ENCODE measurements at regions not wholly inside any gene's neighbourhood (a gene's known extent, or its start where the extent isn't known, plus 50 kb on each side); places are given as distances from the start of the nearest gene placed in this dataset.

DNA sequence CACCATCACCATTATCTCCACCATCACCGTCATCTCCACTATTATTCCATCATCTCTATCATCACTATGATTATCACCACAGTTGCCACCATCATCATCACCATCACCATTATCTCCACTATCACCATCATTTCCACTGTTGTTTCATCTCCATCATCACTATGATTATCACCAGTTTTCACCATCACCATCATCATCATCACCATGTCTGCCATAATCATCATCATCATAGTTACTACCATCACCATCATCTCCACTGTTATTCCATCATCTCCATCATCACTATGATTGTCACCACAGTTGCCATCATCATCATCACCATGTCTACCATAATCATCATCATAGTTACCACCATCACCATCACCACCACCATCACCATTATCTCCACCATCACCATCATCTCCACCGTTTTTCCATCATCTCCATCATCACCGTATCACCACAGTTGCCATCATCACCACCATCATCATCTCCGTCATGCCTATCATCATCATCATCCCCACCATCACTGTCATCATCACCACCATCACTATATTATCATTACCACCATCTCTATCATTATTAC lies 264.9 kb downstream of the BRD1 start:
- DNase-seq: no peak

DNA sequence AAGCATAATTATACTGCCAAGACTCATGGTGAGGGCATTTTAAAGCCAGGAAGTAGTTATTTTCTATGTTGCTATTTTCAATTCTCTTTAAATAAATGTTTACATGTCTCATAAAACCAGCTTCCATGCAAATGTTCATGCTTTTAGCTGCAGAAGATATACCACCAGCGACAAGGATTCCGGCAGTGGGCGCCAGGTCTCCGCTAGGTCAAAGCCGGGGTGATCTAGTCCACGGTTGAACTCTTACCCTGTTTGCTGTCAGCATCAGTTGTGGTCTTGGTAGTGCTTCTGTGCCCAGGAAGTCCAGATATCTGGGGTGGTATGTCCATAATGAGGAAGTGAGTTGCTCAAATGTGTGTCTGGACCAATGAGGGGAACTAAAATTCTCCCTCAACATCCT lies 265.7 kb downstream of the BRD1 start:
- DNase-seq: no peak

DNA sequence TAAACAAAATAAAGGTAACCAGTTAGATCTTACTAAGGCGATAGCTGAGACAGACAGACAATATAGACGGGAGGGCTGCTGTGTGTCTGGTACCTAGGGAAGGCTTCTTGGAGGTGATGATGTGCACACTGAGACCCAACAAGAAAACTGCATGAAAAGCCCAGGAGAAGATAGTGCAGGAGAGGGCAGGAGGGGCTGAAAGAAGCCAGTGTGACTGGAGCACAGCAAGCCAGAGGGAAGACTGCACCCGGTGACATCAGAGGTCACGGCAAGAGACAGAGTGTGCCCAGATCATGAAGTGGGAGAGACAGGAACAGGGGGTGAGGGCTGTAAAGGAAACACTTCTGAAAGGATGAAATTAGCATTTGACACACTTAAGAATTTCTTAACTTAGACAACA lies 266.3 kb downstream of the BRD1 start:
- no peak for DNase-seq

DNA sequence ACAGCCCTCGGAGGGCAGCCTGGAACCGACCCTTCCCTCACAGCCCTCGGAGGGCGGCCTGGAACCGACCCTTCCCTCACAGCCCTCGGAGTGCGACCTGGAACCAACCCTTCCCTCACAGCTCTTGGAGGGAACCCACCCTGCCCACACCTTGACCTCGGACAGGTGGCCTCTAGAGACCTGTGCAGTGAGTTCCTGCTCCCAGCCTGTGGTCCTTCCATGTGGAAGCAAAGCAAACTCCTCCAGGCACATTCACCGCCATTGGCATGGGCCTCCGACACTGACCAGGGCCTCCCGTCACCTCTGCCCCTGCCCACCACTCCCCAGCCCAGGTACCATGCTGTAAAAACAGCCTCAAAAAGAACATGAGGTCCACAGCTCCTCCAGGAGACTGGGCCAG lies 272.1 kb downstream of the BRD1 start:
- no peak for DNase-seq

DNA sequence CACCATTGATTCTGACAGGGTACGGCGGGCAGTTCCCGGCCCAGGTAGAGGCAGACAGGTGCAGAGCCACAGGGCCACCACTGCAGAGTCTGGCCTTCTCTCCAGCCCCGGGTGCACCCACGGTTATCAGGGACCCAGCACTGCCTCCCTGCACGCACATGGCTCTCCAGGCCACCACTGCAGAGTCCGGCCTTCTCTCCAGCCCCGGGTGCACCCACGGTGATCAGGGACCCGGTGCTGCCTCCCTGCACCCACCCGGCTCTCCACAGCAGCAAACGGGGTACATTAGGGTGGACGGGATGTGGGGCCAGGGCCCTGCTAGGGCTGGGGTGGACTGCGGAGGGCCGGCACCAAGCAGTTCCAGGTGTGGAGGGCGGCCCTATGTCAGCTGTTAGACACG lies 272.9 kb downstream of the BRD1 start:
- no peak for DNase-seq

DNA sequence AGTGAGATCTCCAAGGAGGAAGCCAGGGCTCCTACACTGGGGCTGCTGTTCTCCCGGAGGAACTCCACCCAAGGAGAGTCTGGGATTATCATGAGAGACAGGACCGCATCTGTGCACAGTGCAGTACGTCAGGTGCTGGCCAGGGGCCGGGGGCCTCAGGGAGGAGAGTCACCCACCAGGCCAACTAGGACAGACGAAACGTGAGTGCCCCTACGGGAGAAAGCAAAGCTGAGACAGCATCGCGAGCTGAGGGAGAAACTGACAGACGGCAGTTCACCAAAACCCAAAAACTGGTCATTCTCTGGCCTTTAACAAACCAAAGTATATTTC lies 273.4 kb downstream of the BRD1 start:
- no peak for DNase-seq

DNA sequence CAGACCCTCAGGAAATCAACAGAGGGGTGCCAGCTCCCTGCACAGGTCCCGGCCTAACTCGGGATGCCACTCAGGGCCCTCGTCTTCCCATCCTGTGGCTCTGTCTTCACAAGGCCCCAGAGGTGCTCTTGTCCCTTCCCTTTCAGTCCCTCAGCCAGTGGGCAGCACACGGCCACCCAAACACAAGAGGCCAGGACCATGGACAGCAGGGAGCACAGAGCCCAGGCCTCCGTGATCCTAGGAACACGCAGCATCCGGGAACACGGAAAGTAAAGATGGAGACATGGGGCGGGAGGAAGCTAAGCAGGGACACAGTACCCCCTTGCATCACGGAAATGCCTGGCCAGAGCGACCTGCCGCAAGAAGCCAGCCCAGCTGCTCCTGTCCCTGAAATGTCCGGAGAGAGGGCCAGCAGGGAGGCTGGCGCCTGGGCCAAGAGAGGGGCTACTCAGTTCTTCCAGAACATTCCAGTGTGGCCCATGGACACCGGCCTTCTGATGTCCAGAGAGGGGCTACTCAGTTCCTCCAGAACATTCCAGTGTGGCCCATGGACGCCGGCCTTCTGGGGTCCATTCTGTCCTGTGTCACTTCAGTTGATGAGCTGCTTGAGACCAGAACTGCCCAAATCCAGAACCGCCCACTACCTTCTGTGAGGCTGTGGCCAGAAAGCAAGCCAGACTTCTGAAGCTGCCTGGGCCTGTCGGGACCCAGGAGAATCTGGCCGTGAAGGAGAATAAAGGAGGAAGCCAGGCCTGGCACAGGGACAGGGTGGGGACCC lies 274.0 kb downstream of the BRD1 start:
- no peak for DNase-seq

DNA sequence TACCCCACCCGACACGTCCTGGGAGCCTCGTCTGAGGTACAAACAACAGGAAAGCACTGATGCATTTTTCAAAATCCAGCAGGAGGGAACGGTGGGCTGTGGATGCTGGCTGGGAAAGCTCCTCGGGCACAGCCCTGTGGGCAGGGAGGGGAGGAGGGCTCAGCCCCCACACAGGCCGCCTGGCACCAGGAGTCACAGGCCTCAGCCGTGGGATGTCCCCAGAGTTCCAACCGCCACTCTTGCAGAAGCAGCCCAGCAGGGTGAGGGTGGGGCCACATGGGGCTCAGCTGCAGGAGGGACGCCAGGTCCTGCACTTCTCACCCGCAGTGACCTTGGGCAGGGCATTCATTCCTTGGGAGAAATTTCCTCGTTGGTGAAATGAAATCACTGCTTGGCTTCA lies 274.6 kb downstream of the BRD1 start:
- no peak for DNase-seq

DNA sequence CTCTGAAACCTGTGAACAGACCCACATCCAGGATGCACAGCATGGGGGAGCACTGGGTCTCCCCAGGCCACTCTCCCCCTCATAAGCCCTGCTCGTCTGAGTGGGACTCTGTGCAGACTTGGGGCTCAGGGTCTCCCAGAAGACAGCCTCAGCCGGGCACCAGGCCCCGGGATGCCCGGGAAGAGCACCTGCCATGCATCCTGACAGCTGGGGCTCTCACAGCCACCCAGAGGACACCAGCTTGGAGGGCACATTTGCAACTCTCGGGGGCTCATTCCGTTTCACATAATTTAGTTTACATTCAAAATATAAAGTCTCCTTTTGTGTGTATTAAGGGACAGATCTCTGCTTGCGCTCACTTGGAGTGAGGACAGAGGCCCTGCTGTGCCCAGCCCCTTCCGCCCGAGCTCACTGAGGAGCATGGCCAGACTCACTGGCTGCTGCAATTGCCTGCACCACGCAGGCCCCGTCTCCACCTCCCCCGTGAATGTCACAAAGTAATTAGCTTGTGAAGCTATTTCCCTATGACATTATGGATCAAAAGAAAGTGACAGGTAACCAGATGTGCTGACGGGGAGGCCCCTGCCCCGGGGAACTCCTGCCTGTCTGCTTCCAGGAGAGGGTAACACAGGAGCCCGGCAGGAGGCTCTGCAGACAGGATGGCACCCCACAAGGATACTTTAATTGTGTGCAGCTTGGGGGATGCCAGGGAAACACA lies 275.6 kb downstream of the BRD1 start:
- no peak for DNase-seq

DNA sequence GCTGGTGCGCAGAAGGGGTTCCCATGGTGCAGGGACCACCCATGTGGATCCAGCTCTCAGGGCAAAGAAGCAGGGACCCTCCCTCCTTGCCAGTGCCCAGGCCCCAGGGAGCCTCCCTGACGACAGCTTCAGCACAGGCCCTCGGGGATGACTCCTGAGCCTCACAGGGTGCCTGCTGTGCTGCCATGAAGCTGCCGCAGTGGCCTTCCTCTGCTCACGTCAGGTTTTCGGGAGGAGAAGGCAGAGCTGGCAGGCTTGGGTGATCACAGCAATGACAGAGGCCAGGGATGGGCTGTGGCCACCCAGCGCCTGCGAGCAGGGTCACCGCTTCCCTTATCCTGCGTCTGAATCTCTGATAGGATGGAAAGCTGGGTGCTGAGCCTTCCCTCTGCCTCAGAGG lies 276.2 kb downstream of the BRD1 start:
- no peak for DNase-seq

DNA sequence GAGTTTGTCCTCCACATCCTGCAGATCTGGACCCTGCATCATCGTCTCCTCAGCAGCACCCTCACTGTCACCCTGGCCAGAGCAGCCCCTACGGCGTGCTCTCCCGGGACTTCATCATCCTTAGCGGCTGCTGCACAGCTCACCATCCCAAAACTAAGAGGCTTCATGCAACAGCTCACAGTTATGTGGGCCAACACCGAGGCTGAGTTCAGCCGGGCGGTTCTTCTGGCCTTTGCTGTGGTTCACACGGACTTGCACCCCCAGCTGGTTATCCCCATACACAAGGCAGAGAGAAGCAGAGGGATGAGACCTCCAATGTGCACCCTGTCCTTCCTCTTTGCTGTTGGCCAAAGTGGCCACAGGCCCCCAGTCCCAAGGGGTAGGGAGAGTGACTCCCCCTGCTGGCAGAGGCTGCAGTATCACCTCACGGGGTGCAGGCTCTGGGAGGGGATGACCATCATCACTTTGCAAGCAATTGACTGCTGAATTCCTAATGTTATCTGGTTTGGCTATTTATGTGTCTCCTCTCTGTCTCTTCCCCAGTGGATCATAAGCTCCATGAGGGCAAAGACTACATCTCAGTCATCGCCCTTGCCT lies 276.8 kb downstream of the BRD1 start:
- no peak for DNase-seq

DNA sequence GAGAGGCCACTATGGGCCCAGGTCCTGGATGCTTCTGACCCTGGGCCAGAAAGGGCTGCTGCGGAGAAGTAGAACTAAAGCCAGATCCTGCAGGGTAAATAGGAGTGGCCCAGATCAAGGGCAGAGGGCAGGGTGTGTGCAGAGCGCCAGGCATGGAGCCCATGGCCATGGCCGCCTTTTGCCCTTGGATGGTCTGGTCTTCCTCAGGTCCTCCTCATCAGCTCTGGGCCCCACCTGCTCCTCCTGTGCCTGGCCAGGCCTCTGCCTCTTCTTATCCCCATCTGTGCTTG lies 277.6 kb downstream of the BRD1 start:
- no peak for DNase-seq

DNA sequence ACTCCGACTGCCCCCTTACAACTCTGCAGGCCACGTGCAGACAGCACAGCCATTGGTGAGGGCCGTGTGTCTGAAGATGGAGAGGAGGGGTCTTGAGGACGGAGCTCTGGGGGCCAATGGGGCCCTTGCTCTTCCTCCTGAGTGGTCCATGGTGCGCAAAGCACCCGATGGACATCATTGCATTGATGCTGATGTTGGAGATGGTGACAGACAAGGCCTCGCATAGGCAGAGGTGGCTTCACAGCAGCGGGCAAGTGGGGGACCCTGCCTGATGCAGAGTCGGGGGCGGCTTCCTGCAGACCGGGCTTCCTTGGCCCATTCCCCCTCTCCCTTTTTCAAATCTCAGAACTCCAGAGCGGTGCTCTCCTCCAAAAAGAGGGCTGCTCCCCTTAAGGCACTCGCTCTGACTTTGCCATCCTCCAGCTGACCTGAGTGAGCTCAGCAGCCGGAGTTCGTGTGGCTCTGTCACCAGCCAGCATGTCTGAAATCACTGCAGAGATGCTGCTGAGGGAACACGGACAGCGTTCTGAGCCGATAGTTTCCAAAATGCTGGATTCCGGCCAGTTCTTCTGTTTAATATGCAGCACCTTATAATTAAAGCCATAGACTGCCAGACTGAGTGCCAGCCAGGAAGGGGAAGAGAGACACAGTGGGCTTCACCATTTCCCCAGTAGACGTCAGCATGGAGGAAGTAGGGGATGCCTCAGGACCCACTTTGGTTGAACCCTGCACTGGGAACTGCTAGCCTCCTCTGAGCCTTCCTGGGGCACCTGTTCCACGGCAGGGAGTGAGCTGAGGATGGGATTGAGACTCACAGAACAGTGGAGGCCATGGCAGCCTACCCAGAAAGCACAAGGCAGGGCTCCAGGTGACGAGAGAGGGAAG lies 278.2 kb downstream of the BRD1 start:
- no peak for DNase-seq

DNA sequence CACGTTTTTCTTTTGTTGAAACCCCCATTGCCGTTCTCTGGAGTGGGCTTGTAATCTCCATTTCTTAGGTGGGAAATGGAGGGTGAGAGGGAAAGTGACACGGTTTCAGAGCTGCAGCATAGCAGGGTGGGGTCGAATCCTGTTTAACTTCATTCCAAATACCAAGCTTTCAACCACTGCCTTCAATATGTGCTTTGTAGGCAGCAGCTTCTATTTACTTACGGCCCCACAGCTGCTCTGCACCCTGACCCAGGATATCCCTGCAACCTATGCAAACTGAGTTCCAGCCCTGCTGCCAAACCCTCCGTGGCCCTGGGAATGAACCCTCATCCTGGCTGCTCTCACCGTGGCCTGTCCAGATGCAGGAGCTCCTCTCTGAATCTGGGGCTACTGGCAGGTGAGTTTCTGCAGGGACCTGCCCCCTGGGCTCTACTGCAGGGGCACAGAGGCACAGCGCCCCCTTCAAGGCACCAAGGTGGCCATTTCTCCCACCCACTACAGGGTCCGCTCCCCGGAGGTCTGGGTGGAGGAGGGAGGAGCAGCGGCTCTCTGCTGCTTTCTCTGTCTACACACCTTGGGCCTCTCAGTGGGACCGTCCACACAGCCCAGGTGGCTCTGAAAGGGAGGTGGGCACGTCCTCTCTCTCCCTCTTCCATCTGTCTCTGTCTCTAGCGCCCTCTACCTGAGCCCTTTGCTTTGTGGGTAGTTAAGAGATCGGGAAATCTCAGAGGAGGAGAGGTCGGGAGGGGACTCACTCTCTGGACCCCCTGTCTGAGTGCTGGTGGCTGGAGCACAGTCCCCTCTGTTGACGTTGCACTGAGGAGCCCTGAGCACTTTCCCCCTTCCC lies 279.1 kb downstream of the BRD1 start:
- DNase-seq: no peak

DNA sequence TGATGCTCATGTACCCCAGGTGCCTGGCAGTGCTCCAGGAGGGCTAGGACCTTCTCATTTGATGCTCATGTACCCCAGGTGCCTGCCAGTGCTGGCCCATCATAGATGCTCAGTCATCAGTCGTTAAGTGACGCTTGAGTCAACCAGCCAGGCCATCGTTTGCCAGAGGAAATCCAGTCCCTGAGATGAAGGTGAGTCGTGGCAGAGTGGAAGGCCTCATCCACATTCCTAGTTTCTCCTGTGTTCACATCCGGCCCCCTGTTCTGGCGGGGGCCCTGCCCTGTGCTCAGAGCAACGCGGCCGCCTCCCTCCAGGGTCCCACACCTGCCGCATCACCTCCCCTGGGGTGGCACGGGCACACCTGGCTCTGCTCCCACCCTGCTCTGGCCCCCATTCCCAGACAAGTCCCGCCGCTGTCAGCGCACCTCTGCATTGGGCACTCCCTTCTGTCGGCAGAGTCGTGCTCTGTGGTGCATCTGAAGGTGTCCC lies 279.9 kb downstream of the BRD1 start:
- no peak for DNase-seq

DNA sequence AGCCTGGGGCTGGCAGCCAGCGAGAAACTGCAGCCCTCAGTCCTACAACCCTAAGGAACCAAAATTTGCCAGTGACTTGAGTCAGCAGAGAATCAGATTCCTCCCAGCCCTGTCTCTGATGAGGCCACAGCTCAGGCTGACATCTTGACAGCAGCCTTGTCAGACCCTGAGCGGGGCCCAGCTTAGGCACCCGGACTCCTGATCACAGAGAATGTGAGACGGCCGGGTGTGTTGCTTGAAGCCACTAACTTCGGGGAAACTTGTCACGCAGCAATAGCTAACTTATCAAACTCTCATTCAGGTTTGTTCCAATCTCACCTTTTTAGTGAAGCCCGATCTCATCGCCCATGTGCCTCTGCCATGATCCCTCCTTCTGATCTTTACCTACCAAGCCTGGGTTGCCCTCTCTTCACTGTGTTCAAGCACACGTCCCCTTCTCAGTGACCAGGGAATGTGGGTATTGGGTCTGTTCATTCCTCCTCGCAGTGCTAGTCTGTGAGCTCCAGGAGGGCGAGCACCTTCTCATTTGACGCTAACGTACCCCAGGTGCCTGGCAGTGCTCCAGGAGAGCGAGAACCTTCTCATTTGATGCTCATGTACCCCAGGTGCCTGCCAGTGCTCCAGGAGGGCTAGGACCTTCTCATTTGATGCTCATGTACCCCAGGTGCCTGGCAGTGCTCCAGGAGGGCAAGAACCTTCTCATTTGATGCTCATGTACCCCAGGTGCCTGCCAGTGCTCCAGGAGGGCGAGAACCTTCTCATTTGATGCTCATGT lies 280.7 kb downstream of the BRD1 start:
- no peak for DNase-seq

DNA sequence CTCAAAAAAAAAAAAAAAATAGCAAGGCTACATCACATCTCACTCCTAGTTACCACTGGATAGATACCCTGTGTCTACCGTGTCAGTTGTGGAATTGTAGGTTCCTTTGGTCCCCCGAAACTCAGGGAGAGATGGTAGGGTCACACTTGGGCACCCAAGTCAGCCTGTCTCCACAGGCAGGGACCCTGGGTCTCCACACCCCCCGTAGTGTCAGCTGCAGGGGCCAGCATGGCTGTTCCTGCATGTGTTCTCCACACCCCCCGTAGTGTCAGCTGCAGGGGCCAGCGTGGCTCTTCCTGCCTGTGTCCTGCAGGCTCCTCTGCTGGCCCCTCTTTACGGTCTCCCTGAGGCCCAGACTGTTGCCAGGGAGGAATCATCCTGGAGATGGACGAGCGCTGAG lies 282.1 kb downstream of the BRD1 start:
- DNase-seq: no peak

DNA sequence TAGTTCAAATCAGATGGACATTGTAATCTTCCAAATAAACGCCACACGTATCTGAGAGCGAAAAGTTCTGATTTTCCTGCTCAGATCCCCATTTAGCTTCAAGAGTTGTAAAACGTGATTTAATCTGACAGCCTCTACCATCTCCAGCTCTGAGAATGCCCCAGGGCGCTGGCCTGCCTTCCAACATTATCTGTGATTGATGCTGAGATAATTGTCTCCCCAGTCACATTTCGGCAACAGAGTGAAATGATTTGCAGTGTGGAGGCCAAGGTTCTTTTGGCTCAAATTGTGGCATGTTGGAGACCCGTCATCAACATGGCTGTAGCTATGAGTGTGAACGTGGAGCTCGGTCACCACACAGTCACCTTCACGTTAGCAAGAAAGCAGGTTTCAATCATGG lies 283.4 kb downstream of the BRD1 start:
- no peak for DNase-seq

DNA sequence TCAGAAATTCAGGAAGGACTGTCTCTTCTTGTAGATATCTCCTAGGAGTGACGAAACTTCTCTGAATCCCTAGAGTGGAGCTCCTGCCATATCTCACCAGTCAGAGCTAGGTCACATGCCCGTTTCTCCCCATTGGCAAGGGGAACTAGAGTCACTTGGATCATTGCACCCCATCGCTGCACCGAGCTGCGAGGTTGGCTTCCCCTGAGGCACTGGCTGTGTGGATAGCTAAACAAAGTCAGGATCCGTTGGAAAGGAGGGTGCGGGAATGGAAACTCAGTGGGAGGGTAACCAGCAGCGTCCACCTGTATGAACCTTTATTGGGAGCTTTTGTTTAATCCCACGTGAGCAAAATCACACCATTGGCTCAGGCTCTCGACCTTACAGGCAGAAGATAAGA lies 283.8 kb downstream of the BRD1 start:
- DNase-seq: no peak

DNA sequence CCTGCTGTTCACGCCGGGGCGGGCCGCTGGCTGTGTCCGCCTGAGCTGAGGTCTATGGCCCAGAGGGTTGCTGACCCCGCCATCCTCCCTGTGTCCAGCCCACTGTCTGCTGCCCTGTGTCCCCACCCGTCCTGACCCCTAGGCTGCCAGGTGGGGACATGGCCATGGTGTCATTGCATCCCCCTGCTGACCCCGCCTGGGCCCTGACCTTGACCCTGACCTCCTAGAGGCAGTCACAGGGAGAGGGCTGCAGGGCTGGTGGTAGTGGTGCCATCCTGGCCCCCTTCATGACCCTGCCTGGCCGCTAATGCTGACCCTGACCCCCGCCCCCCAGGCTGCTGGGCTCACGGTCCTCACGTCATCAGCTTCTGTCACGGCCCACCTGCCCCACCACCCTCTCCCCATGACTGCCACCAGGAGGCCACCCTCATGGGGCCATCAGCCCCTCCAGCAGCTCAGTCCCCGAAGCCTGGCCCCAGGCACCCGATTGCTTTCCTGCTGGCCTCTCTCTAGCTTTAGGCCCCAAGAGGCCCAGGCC lies 285.9 kb downstream of the BRD1 start:
- no peak for DNase-seq
